Prostate gland (tissue), 2 donors: ENCODE measurements at regions not wholly inside any gene's neighbourhood (a gene's known extent, or its start where the extent isn't known, plus 50 kb on each side); places are given as distances from the start of the nearest gene placed in this dataset.

Experiments used
- POLR2A ChIP-seq: fragments of 450-650 bp; IDR thresholded peaks from one replicate; pipeline ENCODE4 v1.6.1; 2016; ENCODE audit warnings: antibody characterized with exemption, mild to moderate bottlenecking
- POLR2AphosphoS5 ChIP-seq: sonication (generic); formaldehyde crosslinking; IDR thresholded peaks from one replicate; pipeline ENCODE4 v1.6.1; 2017; ENCODE audit warnings: antibody characterized with exemption
- TF ChIP-seq, protein P1 (sequence below), 4 experiments: fragments of 200-600 bp in 2 of 4; fragments of 450-650 bp in 2 of 4; sonication (generic) in 2 of 4; IDR thresholded peaks; 1 replicate in 3 of 4; 2 replicates in 1 of 4; pipeline ENCODE4 v1.5.1; 2016 to 2019; ENCODE audit warnings: antibody characterized with exemption in 4 of 4, mild to moderate bottlenecking in 2 of 4, moderate library complexity in 2 of 4

DNA sequence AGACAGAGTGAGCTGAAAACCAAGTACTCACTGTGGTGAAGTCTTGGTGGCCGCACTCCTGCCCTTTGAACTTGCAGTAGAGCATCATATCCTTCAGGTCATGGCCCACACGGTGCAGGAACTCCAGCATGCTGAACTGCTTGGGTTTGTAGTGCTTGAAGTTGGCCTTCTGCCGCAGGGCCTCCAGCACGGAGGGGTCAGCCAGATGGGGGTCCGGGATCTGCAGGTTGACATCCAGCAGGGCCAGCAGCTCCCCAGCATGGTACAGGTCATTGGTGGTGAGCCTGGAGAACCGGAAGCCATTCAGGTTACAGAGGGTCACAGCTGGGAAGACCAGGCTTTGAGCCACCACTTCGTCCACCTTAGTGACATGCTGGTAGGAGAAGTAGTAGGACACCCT is 99.1 kb upstream of the CCL2 start:
- TF ChIP-seq, protein P1, sequence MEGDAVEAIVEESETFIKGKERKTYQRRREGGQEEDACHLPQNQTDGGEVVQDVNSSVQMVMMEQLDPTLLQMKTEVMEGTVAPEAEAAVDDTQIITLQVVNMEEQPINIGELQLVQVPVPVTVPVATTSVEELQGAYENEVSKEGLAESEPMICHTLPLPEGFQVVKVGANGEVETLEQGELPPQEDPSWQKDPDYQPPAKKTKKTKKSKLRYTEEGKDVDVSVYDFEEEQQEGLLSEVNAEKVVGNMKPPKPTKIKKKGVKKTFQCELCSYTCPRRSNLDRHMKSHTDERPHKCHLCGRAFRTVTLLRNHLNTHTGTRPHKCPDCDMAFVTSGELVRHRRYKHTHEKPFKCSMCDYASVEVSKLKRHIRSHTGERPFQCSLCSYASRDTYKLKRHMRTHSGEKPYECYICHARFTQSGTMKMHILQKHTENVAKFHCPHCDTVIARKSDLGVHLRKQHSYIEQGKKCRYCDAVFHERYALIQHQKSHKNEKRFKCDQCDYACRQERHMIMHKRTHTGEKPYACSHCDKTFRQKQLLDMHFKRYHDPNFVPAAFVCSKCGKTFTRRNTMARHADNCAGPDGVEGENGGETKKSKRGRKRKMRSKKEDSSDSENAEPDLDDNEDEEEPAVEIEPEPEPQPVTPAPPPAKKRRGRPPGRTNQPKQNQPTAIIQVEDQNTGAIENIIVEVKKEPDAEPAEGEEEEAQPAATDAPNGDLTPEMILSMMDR (IDR thresholded peaks at IDR 0.05) = no peak
- no peak for TF ChIP-seq POLR2A
- no peak for TF ChIP-seq POLR2AphosphoS5
